Stomach (tissue), 4 donors: ENCODE measurements at regions not wholly inside any gene's neighbourhood (a gene's known extent, or its start where the extent isn't known, plus 50 kb on each side); places are given as distances from the start of the nearest gene placed in this dataset.

ENCODE experiments used
- CTCF ChIP-seq, 7 experiments: fragments of 450-650 bp in 4 of 7; fragments of 200-600 bp in 3 of 7; sonication (generic) in 3 of 7; IDR thresholded peaks; one replicate each; pipeline ENCODE4 v1.5.1; 2016 to 2019; ENCODE audit warnings: antibody characterized with exemption in 7 of 7, control low read depth in 2 of 7, mild to moderate bottlenecking in 1 of 7
- POLR2A ChIP-seq, 4 donors: fragments of 450-650 bp; IDR thresholded peaks; one replicate each; pipeline ENCODE4 v1.6.1; 2016; ENCODE audit warnings: antibody characterized with exemption in 4 of 4, control low read depth in 2 of 4, mild to moderate bottlenecking in 1 of 4, moderate library complexity in 1 of 4
- POLR2AphosphoS5 ChIP-seq, 3 donors: sonication (generic); formaldehyde crosslinking; IDR thresholded peaks; one replicate each; pipeline ENCODE4 v1.6.1; 2016; ENCODE audit warnings: antibody characterized with exemption in 3 of 3

GRCh38 chr9:134537951-134538641 lies 103.5 kb upstream of the COL5A1 start:
- TF ChIP-seq POLR2A (IDR thresholded peaks at IDR 0.05) (no peak), CTCF (IDR thresholded peaks at IDR 0.05) (no peak), POLR2AphosphoS5 (IDR thresholded peaks at IDR 0.05) (no peak)
